Subcutaneous abdominal adipose tissue (tissue), 5 donors: ENCODE measurements at regions not wholly inside any gene's neighbourhood (a gene's known extent, or its start where the extent isn't known, plus 50 kb on each side); places are given as distances from the start of the nearest gene placed in this dataset.
"Not testable (repeated sequence)": the region's sequence is repeated elsewhere in the genome, so short reads cannot be mapped to it uniquely, and the experiment has no call there.

Experiments
- H3K27ac ChIP-seq: one replicate; pipeline ENCODE4 v1.7.0; 2013; ENCODE audit warnings: low read depth, mild to moderate bottlenecking, inconsistent platforms, low read length, moderate library complexity
- H3K27me3 ChIP-seq, 5 donors: one replicate each; pipeline ENCODE4 v1.7.0; 2013; ENCODE audit warnings: low read length in 5 of 5, inconsistent platforms in 1 of 5; ENCODE audit not compliant: control insufficient read depth in 5 of 5, insufficient read depth in 4 of 5
- H3K36me3 ChIP-seq, 5 donors: one replicate each; pipeline ENCODE4 v1.7.0; 2013; ENCODE audit warnings: low read length in 5 of 5; ENCODE audit not compliant: control insufficient read depth in 5 of 5, insufficient read depth in 5 of 5
- H3K4me1 ChIP-seq, 5 donors: one replicate each; pipeline ENCODE4 v1.7.0; 2013; ENCODE audit warnings: low read length in 5 of 5, mild to moderate bottlenecking in 3 of 5, moderate library complexity in 1 of 5; ENCODE audit not compliant: control insufficient read depth in 5 of 5, insufficient read depth in 5 of 5
- H3K4me3 ChIP-seq, 5 donors: one replicate each; pipeline ENCODE4 v1.7.0; 2013; ENCODE audit warnings: low read length in 5 of 5, low read depth in 1 of 5
- H3K9ac ChIP-seq, 5 donors: one replicate each; pipeline ENCODE4 v1.7.0; 2013; ENCODE audit warnings: low read length in 5 of 5, mild to moderate bottlenecking in 4 of 5, moderate library complexity in 3 of 5
- H3K9me3 ChIP-seq, 5 donors: one replicate each; pipeline ENCODE4 v1.7.0; 2013; ENCODE audit warnings: low read length in 5 of 5; ENCODE audit not compliant: control insufficient read depth in 5 of 5
- donor health status: healthy.
- donor health status: healthy.
- donor health status: healthy.
- donor health status: healthy.
- donor health status: healthy.

DNA sequence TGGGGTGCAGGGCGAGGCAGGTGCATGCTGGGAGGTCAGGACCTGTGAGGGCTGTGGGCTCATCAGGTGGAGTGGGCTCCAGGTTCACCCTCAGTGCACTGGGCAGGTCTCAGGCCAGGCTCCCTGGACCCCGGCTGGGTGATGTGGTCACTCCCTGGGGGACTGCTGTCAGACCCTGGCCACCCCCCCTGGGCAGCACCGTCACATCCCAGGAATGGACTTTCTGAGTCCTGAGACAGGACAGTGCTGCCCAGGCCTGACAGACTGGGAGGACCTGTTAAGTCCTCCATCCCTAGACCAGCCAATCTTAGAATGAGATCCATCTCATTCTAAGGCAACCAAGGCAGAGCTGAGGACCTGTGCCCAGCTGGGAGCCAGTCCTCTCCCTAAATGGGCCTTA lies 227.2 kb downstream of the CWH43 start:
- H3K9me3 ChIP-seq, result peaks cover 0 to 22% (median 0%) of the 10 kb centered on the region in 5 donors
- not testable (repeated sequence) for H3K27me3 ChIP-seq, H3K4me1 ChIP-seq, H3K36me3 ChIP-seq, H3K9ac ChIP-seq, H3K27ac ChIP-seq, H3K4me3 ChIP-seq

DNA sequence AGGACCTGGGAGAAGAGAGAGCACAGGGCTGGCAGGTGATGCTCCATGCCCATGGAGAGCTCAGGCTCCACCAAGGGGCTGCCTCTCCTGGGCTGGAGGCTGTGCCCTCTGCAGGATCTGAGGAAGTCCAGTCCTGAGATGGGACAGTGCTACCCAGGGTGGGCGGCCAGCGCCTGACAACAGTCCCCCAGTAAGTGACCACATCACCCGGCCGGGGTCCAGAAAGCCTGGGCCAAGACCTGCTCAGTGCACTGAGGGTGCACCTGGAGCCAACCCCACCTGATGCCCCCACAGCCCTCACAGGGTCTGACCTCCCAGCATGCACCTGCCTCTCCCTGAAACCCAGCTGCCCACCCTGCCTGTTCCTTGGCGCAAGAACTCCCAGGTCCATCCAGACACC lies 227.7 kb downstream of the CWH43 start:
- H3K4me1 ChIP-seq, H3K4me3 ChIP-seq, H3K36me3 ChIP-seq, H3K27me3 ChIP-seq, H3K9ac ChIP-seq, H3K27ac ChIP-seq: not testable (repeated sequence)
- peaks cover 0 to 22% (median 0%) of the 10 kb centered on the region in 5 donors for H3K9me3 ChIP-seq

DNA sequence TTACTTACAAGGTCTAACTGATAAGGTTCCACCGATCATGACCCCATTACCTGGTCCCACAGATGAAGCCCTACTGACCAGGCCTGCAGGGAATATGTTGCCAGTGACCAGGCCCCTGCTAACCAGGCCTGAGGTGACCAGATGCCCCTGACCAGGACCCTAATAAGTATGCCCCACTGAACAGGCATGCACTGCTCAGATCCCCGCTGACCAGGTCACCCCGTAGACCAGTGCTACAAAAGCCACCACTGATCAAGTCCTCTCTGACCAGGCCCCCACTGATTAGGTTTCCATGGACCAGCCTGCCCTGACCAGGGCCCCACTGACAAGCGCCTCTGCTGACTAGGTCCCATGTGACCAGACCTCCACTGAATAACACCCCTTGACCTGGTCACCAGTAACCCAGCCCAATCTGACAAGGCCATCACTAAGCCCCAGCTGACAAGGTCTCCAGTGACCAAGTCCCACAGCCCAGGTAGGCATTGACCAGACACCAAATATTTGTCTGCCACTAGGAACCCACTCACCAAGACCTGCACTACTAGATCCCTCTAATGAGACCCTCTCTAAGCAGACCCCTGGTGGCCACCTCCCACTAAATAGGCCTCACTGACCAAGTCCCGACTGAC lies 228.5 kb downstream of the CWH43 start:
- H3K36me3 ChIP-seq, H3K4me3 ChIP-seq, H3K9ac ChIP-seq, H3K4me1 ChIP-seq, H3K27ac ChIP-seq, H3K27me3 ChIP-seq: not testable (repeated sequence)
- peaks cover 0 to 22% (median 0%) of the 10 kb centered on the region in 5 donors for H3K9me3 ChIP-seq

- not testable (repeated sequence) for H3K27ac ChIP-seq, H3K9ac ChIP-seq, H3K36me3 ChIP-seq, H3K4me1 ChIP-seq, H3K27me3 ChIP-seq, H3K4me3 ChIP-seq
- peaks cover 0 to 22% (median 0%) of the 10 kb centered on the region in 5 donors for H3K9me3 ChIP-seq
Observed at GRCh38 chr4:49215082-49215479, 229.0 kb downstream of the CWH43 start.

GRCh38 chr4:49216606-49217005 lies 230.5 kb downstream of the CWH43 start:
- H3K27me3 ChIP-seq, H3K4me3 ChIP-seq, H3K27ac ChIP-seq, H3K36me3 ChIP-seq, H3K9ac ChIP-seq, H3K4me1 ChIP-seq: not testable (repeated sequence)
- H3K9me3 ChIP-seq, result peaks cover 0 to 28% (median 0%) of the 10 kb centered on the region in 5 donors

GRCh38 chr4:49217492-49217891 lies 231.4 kb downstream of the CWH43 start:
- Histone ChIP-seq H3K36me3 (no peaks in the 10 kb centered on the region), H3K9ac (no peak overlapping the region), H3K4me3 (no peak overlapping the region), H3K27me3 (no peaks in the 10 kb centered on the region), H3K4me1 (no peaks in the 10 kb centered on the region), H3K9me3 (peaks cover 0 to 24% (median 0%) of the 10 kb centered on the region in 5 donors), H3K27ac (no peak overlapping the region)

DNA sequence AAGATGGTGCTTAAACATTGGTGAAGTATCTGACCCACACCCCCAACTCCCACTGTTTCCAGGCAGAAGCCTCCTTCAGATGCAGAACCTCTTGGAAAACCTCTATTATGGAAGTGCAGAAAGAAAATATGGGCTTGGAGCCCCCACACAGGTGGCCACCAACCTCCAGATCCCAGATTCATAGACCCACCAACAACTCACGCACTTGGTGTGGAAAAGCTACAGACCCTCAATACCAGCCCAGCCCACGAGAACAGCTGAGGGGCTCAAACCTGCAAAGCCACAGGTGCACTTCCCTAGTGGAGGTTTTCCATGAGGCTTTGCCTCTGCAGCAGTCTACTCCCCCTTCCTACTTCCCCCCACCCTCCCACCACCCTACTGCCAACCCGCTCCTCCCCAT lies 232.0 kb downstream of the CWH43 start:
- H3K9ac ChIP-seq, H3K4me1 ChIP-seq, H3K27ac ChIP-seq, H3K36me3 ChIP-seq, H3K4me3 ChIP-seq, H3K27me3 ChIP-seq: not testable (repeated sequence)
- peaks cover 0 to 22% (median 0%) of the 10 kb centered on the region in 5 donors for H3K9me3 ChIP-seq

GRCh38 chr4:49218931-49219330 lies 232.9 kb downstream of the CWH43 start:
- H3K9me3 ChIP-seq, result peaks cover 0 to 14% (median 0%) of the 10 kb centered on the region in 5 donors
- H3K4me1 ChIP-seq, H3K27me3 ChIP-seq, H3K4me3 ChIP-seq, H3K9ac ChIP-seq, H3K27ac ChIP-seq, H3K36me3 ChIP-seq: not testable (repeated sequence)

- H3K9me3 ChIP-seq, result peaks cover 0 to 14% (median 0%) of the 10 kb centered on the region in 5 donors
- not testable (repeated sequence) for H3K36me3 ChIP-seq, H3K27me3 ChIP-seq, H3K4me3 ChIP-seq, H3K4me1 ChIP-seq, H3K9ac ChIP-seq, H3K27ac ChIP-seq
Observed at GRCh38 chr4:49219489-49220225, 233.6 kb downstream of the CWH43 start.

- no peak overlapping the region for H3K4me3 ChIP-seq
- H3K27me3 ChIP-seq, result no peaks in the 10 kb centered on the region
- no peak overlapping the region for H3K9ac ChIP-seq
- peaks cover 0 to 7% (median 0%) of the 10 kb centered on the region in 5 donors for H3K9me3 ChIP-seq
- no peaks in the 10 kb centered on the region for H3K4me1 ChIP-seq
- no peak overlapping the region for H3K27ac ChIP-seq
- no peaks in the 10 kb centered on the region for H3K36me3 ChIP-seq
Observed at GRCh38 chr4:49221209-49221608, 235.1 kb downstream of the CWH43 start.
